RCC 7860 (cell line): ENCODE measurements at regions not wholly inside any gene's neighbourhood (a gene's known extent, or its start where the extent isn't known, plus 50 kb on each side); places are given as distances from the start of the nearest gene placed in this dataset.

Source experiments
- DNase-seq: peaks from one replicate; pipeline ENCODE4 v3.0.0-alpha.2; 2015; ENCODE audit warnings: low spot score
- FAIRE-seq: peaks from 2 replicates; lab custom pipeline; 2012; peaks lifted over from hg19 to GRCh38; lab: Jason Lieb, UNC

GRCh38 chr1:105664495-105664894 lies 1392.0 kb upstream of the PRMT6 start:
- DNase-seq (peak; percentile 91), FAIRE-seq (peak; percentile 96)

- DNase-seq (peak; percentile 26), FAIRE-seq (peak; percentile 41)
Observed at GRCh38 chr1:105678334-105678733, 1378.1 kb upstream of the PRMT6 start.

- DNase-seq (no peak), FAIRE-seq (no peak)
Observed at GRCh38 chr1:105684714-105685113, 1371.8 kb upstream of the PRMT6 start.

DNA sequence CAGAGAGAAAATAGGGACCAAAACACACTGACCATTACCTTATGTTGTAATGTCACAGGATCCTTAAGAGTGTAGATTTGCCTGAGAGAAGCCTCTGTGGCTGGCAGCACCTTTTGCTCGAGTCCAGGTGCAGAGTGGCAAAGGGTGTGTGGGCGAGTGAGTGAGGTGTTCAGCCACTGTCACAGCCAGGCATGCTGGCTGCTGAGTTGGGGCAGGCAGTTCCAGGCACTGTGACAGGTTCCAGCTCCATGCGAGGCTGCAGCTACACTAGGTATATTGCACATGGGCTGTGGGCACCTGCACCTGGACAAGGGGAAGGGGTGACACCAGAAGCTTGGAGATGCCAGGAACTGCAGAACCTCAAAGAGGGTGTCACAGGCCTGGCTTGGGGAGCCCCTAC lies 1370.4 kb upstream of the PRMT6 start:
- FAIRE-seq, result no peak
- DNase-seq, result no peak

DNA sequence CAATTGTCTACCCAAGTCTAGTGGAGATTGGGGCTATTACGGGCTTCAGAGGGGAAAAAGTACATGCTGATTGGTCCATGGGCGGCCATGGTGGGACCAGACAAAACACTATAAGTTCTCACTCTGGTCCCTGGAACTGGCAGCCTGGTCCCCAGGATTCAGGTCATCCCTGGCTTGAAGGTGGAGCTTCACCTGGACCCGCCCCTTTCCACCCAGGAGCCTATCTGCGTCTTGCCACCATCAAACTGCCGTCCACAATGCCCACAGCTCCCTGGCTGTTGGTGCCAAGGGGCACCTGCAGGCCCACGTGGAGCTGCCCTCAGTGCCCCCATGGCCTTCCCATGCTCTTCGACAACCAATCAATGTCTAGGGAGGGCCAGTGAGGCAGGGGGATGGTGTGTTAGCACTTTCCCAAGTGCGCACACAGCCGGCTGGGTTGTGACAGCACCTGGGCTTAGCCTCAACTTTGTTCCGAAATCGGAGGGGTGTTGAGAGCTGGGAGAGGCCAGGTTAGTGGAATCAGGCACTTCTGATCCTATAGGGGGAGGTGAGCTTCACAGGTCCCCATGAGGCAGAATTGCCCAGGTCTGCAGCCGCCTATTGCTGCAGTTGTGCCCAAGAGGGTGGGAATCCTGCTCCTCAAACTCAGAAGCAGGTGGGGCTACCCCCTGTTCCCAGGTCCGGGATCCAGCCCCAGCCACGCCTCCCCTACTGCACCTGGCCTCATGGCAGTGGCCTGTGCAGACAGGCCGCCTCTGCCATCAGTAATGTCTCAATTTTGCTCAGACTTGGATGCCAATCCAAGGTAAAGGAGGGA lies 1369.4 kb upstream of the PRMT6 start:
- DNase-seq (no peak), FAIRE-seq (no peak)

GRCh38 chr1:105700723-105701122 lies 1355.8 kb upstream of the PRMT6 start:
- FAIRE-seq, result no peak
- DNase-seq, result no peak

GRCh38 chr1:105724286-105724685 lies 1332.2 kb upstream of the PRMT6 start:
- no peak for FAIRE-seq

GRCh38 chr1:105730701-105731100 lies 1325.8 kb upstream of the PRMT6 start:
- FAIRE-seq, result no peak

More at GRCh38 chr1:105724286-105724685, 1332.2 kb upstream of the PRMT6 start:
- DNase-seq, result no peak

GRCh38 chr1:105736349-105736748 lies 1320.1 kb upstream of the PRMT6 start:
- DNase-seq, result no peak

More at GRCh38 chr1:105730701-105731100, 1325.8 kb upstream of the PRMT6 start:
- no peak for DNase-seq

GRCh38 chr1:105779727-105780126 lies 1276.7 kb upstream of the PRMT6 start:
- FAIRE-seq, result no peak
- DNase-seq, result no peak

More at GRCh38 chr1:105736349-105736748, 1320.1 kb upstream of the PRMT6 start:
- no peak for FAIRE-seq

DNA sequence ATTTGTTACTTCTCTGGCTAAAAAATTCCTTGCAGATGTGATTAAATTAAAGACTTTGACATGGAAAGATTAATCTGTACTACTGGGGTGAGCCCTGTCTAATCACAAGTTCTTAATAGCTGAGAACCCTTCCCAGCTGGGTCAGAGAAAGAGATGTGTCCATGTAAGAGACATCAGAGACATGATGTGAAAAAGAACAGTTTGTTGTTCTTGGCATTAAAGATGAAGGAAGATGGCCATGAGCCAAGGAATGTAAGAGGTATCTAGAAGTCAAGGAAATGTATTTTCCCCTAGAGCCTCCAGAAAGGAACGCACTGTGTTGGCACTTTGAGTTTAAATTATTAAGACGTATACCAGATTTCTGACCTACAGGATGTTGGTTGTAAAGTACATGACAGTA lies 1271.5 kb upstream of the PRMT6 start:
- FAIRE-seq (no peak), DNase-seq (no peak)

DNA sequence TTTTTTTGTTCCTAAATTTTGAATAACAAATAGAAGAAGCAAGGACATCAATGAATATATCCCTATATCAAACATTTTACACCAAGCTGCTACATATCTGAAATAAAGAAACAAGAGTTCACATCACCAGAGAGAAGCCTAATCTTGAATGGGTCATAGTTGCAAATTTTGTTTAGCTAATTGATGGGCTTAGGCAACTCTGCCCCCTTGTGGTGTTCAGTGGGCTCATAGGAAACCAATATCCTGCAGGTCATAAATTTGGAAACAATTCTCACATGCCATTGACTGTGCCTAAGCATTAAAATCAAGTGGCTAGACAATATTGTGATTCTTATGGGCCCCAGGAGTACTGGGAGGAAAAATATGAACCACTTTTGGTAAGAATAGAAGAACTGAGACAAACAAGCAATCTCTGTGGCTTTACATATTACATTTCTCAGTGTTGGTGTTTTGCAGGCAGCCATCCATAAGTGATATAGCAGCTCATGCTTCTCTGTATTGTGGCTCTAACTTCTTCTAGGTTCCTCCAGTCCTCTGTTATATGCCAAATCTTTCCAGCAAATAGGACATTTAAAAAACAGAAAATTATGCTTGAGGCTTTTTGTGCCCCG lies 1262.8 kb upstream of the PRMT6 start:
- DNase-seq (peak; percentile 18), FAIRE-seq (no peak)

- FAIRE-seq, result no peak
- no peak for DNase-seq
Observed at GRCh38 chr1:105795741-105796140, 1260.7 kb upstream of the PRMT6 start.

GRCh38 chr1:105830571-105831146 lies 1225.8 kb upstream of the PRMT6 start:
- no peak for DNase-seq
- no peak for FAIRE-seq

DNA sequence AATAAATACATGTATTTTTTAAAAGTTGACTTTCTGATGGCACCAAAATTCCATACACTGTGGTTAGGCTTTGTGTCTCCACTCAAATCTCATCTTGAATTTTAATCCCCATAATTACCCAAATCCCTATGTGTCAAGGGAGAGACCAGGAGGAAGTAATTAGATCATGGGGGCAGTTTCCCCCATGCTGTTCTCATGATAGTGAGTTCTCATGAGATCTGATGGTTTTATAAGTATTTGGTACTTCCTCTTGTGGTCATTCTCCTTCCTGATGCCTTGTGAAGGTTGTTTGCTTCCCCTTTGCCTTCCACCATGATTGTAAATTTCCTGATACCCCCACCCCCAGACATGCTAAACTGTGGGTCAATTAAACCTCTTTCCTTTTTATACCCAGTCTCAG lies 1218.4 kb upstream of the PRMT6 start:
- DNase-seq, result no peak
- FAIRE-seq, result no peak

DNA sequence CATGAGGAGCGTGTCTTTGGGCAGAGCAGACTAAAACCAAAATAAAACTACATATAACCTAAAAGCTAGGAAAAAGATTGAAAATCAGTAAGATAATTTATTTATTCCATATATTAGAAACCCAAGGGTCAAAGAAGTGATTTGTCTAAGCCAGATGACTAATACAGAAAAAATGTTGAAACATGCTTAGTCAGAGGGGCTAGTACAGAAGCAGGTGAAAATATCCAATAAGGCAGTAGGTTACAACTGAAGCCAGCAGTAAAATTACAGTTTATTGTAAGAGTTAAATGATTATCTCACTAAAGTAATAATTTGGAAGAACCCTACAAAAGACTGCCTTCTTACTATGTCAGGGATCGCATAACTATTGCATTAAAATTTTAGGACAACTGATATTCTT lies 1190.9 kb upstream of the PRMT6 start:
- peak; percentile 52 for DNase-seq

DNA sequence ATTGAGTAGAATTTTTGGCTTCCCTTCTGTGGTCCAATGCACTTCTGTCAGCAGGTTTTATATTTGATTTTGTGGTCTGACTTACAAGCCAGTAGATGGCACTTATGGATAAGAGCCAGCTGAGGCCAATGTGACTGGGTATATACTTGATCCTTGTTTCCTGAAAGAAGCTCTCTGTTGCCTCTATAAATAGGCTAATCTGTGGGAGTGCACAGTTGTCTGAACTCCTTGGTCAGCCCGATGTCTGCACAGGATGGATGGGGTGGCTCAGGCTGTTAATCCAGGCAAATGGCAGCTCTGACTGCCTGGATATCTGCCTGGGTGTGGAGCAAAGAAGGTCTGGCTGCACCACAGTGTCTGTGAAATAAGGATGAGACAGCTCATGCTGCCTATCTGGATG lies 1183.7 kb upstream of the PRMT6 start:
- FAIRE-seq (no peak), DNase-seq (no peak)

More for the DNA sequence above, 1190.9 kb upstream of the PRMT6 start:
- peak; percentile 52 for FAIRE-seq

DNA sequence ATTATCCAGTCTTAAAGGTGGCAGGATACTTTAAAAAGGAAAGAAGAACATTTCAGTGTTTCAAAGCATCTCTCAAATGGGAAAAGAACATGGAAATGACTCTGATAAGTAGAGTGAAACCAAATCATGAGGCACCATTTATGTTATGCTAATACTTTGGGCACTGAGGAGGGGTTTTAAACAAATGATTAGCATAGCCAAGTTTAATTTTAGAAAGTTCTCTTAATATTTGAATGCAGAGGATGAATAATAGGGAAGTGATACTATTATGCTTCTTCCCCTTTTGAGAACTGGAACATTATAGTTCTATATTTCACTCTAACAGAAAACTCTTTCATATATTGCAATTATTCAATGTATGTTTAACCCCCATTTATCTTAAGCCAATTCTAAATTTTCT lies 1181.9 kb upstream of the PRMT6 start:
- no peak for DNase-seq
- no peak for FAIRE-seq

DNA sequence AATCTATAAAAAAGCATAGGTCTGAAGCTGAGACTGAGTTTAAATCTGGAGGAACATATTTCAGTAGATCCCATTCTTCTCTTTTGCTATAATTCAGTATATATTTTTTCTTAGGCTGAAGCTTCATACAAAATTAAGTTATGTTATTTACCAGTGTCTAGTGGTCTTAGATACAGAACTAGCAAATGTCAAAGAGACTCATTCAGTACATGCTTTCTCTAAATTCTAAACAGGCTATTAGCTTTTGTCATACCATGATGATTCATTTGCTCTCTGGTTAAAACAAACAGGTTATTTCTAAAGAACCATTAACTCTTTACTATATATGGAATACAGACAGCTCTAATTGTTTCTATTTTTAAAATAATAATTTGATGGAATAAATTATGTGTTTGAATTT lies 1170.2 kb upstream of the PRMT6 start:
- no peak for FAIRE-seq

GRCh38 chr1:105891308-105891707 lies 1165.2 kb upstream of the PRMT6 start:
- no peak for DNase-seq
- no peak for FAIRE-seq

More for the DNA sequence above, 1170.2 kb upstream of the PRMT6 start:
- DNase-seq, result no peak

DNA sequence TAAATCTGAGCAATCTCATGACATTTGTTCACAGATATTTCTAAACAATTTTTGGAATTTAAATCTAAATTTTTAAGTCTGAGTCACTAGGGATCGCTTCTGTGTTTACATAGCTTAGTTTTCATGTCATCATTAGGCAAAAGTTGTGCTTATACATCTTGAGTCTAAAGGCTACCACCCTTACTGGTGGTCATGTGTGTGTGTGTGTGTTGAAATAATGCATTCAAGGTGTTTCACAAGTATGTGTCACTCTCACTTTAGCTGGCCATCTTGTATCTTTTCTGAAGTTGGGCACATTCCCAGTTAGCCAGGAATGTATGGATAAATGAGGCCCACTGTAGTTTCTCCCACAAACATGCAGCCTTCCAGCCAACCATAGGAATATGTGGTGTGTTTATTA lies 1162.5 kb upstream of the PRMT6 start:
- FAIRE-seq (no peak), DNase-seq (no peak)

DNA sequence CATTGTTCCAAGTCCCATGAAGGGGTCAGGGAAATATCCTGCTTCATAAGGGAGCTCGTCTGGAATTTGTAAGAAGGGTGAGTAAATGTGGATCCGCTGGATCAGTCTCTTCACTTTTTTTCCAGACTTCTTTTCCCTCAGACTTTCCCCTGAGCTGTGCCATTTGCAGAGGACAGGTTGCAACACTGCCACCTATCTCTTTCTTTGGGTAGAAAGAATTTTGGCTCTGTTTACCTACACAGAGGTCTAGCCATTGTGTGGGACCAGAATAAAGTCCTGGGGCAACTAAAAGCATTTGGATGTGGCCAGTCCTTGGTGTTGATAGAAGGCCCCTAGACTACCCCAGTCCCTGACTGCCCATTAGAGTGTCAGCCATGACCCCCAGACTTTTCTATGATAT lies 1146.7 kb upstream of the PRMT6 start:
- FAIRE-seq, result no peak
- no peak for DNase-seq
